ENCODE measurements at regions not wholly inside any gene's neighbourhood (a gene's known extent, or its start where the extent isn't known, plus 50 kb on each side); places are given as distances from the start of the nearest gene placed in this dataset.
"Not testable (repeated sequence)": the region's sequence is repeated elsewhere in the genome, so short reads cannot be mapped to it uniquely, and the experiment has no call there.

GRCh38 chr1:95584315-95584714 lies 350.3 kb downstream of the RWDD3 start:
- DNase-seq (ENCODE audit: low read depth in 2 of 2) = no peak

GRCh38 chr1:95604771-95605170 lies 370.8 kb downstream of the RWDD3 start:
- no peak for DNase-seq (ENCODE audit: low read depth in 2 of 2)

DNA sequence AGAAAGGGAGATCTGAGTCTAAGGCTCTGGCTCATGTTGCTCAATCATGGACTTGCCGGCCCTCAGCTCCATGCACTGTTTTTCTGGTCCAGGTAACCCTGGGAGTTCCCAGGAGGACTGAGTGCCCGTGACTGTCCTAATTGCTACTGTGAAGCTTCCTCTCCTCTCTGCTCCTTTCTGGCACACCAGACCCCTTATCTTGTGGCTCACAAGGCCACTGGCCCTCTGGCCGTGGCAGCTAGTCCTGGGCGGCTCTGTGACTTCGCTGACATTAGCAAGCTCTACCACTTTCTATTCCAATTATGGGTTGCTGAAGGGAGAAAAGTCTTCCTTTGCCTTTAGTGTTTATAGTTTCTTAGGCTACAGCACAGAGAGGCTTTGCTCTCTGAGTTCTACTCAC lies 380.2 kb downstream of the RWDD3 start:
- DNase-seq (ENCODE audit: low read depth in 2 of 2) = no peak

GRCh38 chr1:95615421-95615820 lies 381.4 kb downstream of the RWDD3 start:
- DNase-seq (ENCODE audit: low read depth in 2 of 2) = no peak

- DNase-seq (ENCODE audit: low read depth in 2 of 2) = no peak
Observed at GRCh38 chr1:95620076-95620475, 386.1 kb downstream of the RWDD3 start.

DNA sequence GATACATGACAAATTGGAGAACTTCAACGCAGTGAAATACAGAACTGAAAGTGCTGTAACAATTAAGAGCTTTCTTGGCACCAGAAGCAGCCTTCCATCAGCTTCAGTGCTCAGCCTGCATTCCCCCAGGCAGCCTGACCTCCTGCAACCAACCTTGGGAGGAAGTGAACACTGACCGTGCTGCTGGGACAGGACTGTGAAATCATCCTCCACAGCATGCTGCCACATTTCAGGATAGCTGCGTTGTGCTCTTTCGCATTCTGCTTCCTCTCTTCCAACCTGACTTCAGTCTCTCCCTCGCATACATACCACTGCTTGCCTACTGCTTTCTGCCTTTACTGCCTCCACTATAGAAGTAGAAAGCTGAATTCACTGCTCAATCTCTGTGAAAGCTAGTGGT lies 388.6 kb downstream of the RWDD3 start:
- DNase-seq (ENCODE audit: low read depth in 2 of 2) = no peak

GRCh38 chr1:95625224-95625623 lies 391.2 kb downstream of the RWDD3 start:
- no peak for DNase-seq (ENCODE audit: low read depth in 2 of 2)

- no peak for DNase-seq (ENCODE audit: low read depth in 2 of 2)
Observed at GRCh38 chr1:95627244-95627643, 393.2 kb downstream of the RWDD3 start.

DNA sequence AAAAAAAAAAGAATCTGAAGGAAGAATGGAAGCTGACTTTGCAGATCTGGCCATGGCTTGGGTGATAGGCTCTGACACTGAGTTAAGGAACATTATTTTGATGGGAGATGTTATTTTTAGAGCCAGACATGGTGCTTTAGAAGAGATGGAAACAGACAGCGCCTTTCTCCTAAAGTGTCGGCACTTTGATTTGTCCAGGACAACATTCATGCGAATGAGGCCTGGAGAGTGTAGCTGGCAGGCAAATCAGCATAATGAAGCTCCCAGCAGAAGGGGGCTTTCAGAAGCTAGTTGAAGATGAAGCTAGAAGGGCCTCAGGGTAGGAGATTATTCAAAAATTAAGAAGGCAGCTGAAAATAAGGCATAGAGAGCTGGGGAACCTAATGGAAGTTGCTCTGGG lies 397.7 kb downstream of the RWDD3 start:
- no peak for DNase-seq (ENCODE audit: low read depth in 2 of 2)

- no peak for DNase-seq (ENCODE audit: low read depth in 2 of 2)
Observed at GRCh38 chr1:95635811-95636210, 401.8 kb downstream of the RWDD3 start.

DNA sequence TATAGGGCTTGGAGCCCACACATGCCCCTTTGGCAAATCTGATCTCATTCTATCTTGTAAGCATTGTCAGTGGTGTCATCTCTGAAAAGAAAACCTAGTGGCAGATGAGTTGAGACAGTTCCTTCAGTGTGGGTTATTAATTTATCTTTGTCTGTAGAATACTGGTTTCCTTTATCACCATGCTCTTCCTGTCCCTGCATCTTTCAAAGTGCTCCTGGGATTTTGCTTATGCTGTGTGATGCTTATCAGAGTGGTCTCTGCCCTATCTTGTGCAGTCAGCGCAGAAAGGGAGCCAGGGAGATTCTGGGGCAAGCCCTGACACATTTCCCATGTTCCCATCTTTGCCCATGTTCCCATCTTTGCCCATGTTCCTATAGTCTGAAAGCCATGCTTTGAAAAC lies 402.9 kb downstream of the RWDD3 start:
- DNase-seq (ENCODE audit: low read depth in 2 of 2) = no peak

- DNase-seq (ENCODE audit: low read depth in 2 of 2) = no peak
Observed at GRCh38 chr1:95640746-95641145, 406.7 kb downstream of the RWDD3 start.

GRCh38 chr1:95641386-95641785 lies 407.4 kb downstream of the RWDD3 start:
- DNase-seq (ENCODE audit: low read depth in 2 of 2) = no peak

GRCh38 chr1:95642035-95642434 lies 408.0 kb downstream of the RWDD3 start:
- DNase-seq (ENCODE audit: low read depth in 2 of 2) = no peak

DNA sequence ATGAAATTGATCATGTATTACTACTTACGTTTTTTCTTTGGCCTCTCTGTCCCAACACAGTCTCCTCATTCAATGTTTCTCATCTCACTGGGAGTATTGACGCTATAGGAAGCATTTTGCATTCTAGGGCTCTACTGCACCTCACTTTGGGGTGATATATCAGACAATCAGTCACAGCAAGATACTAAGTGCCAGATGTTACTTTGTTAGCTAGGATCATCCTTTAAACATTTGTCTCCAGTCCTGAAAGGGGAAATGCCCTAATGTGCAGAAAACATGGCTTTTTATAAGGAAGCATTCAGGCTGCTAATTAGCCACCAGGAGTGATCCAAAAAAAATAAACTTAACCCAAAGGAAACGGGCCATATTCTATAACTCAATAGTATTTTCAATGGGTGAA lies 409.1 kb downstream of the RWDD3 start:
- no peak for DNase-seq (ENCODE audit: low read depth in 2 of 2)

DNA sequence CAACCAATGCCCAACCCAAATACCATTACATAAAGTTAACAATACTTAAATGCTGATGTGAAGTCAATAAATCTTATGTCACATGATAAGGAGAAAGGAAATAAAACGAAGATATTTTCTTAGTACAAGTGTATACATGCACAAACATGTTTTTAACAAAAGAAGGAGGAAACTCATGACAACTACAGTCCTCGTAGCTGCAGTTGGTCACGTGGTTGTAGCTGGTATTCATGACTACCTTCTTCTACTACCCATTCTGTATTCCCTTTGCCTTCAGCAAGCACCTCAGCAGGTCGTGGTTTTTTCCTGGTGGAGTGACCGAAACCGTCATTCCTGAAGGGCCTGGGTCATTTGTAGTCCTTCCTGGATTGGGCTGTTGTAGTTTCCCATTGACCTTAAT lies 411.1 kb downstream of the RWDD3 start:
- DNase-seq (ENCODE audit: low read depth in 2 of 2) = not testable (repeated sequence)

- no peak for DNase-seq (ENCODE audit: low read depth in 2 of 2)
Observed at GRCh38 chr1:95650631-95651030, 416.6 kb downstream of the RWDD3 start.

DNA sequence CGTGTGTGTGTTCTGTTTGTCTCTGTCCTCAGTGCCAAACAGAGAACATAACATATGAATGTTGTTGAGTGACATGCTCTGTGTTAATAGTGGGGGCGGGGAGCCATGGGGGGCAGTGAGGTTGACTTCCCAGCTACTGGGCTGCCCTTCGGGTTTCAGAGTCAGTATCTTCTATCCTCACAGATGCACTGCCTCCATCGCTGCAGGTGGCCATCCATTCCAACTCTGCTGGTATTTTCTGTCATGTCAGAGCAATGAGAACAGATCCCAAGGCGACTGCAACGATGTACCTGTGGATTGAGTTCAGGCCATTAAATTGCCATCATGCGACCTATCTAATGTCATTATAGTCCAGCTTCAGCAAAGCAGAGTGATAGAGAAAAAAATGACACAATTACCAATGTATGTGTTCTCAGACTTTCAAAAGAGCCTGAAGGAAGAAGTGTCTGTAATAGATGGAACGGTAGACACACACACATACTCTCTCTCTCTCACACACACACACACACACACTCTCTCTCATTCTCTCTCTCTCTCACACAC lies 418.5 kb downstream of the RWDD3 start:
- no peak for DNase-seq (ENCODE audit: low read depth in 2 of 2)

GRCh38 chr1:95653618-95654017 lies 419.6 kb downstream of the RWDD3 start:
- no peak for DNase-seq (ENCODE audit: low read depth in 2 of 2)

DNA sequence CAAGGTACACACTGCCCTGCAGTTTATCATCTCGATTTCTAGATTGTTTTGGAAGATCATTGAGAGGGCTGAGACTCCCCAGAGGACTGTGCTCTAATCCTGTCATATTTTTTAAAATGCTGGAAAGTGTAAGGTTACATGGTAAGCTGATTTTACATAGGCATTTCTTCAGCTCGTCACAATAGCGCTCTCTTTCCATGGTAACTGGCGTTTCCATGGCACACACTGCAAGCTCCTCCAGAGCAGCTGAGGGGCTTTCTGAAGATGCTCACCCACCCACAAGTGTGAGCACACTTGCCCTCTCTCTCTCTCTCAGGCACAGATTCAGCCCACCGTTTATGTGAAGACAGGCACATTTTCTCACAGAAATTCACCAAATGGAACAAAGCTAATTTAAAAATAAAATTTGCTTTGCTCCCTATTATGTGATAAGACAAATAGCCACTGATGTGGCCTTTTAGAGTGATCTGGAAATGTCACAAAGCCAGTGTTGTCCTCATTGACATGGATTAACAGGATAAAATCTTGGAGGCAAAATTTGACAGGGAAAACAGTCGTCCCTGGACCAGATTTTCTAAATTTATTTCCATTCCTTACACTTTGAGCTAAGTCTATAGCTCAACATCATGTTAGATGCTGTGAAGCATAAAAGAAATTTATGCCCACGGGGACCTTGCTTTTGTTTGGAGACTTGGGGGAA lies 421.5 kb downstream of the RWDD3 start:
- DNase-seq (ENCODE audit: low read depth in 2 of 2) = no peak

DNA sequence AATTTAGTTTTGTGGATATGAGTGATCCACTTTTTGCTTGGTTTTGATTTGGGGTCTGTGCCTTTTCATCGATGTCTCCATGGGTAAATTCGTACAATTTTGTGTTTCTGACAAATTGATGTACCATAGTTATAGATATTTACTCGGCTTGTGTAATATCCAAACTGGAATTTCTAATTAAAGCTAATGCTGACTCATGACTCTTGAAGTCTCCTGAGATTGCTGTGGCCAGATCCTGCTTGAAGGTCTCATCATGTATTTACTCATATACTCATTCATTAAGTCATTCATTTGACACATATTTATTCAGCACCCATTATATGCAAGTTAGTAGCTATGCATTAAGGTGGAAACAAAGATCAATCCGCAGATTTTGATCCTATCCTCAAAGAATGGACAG lies 423.2 kb downstream of the RWDD3 start:
- DNase-seq (ENCODE audit: low read depth in 2 of 2) = no peak

- no peak for DNase-seq (ENCODE audit: low read depth in 2 of 2)
Observed at GRCh38 chr1:95659166-95659565, 425.2 kb downstream of the RWDD3 start.

- no peak for DNase-seq (ENCODE audit: low read depth in 2 of 2)
Observed at GRCh38 chr1:95659588-95659987, 425.6 kb downstream of the RWDD3 start.

GRCh38 chr1:95660736-95661135 lies 426.7 kb downstream of the RWDD3 start:
- DNase-seq (ENCODE audit: low read depth in 2 of 2) = no peak

Measured in stimulated activated CD8-positive, alpha-beta memory T cell treated with anti-CD3 and anti-CD28 coated beads, Interleukin-15, amount 100 ng/mL, for 48 hours (primary cell).